Psoas muscle (tissue), 7 donors: ENCODE measurements at regions not wholly inside any gene's neighbourhood (a gene's known extent, or its start where the extent isn't known, plus 50 kb on each side); places are given as distances from the start of the nearest gene placed in this dataset.

ENCODE experiments used
- ATAC-seq, 4 donors: fragments of 200-7000 bp; cut with Tn5 transposase; one replicate each; pipeline ENCODE4 v1.9.1; 2020; ENCODE audit warnings: moderate library complexity in 3 of 4, mild to moderate bottlenecking in 2 of 4
- DNase-seq, 2 donors: peaks; one replicate each; pipeline ENCODE4 v3.0.0-alpha.2; 2020
- H3K27ac ChIP-seq: fragments of 200-600 bp; one replicate; pipeline ENCODE4 v1.8.0; 2022
- H3K27me3 ChIP-seq, 3 donors: fragments of 200-600 bp in 1 of 3; one replicate each; pipeline versions ENCODE4 v1.6.1 to v1.8.0; 2013 to 2022; ENCODE audit warnings: low read length in 2 of 3, mild to moderate bottlenecking in 2 of 3, moderate library complexity in 1 of 3; ENCODE audit not compliant: insufficient read depth in 3 of 3
- H3K36me3 ChIP-seq, 2 donors: fragments of 200-600 bp in 1 of 2; one replicate each; pipeline versions ENCODE4 v1.6.1 to v1.8.0; 2013 to 2022; ENCODE audit warnings: low read depth in 1 of 2, mild to moderate bottlenecking in 1 of 2, moderate library complexity in 1 of 2; ENCODE audit not compliant: insufficient read depth in 1 of 2
- H3K4me1 ChIP-seq: fragments of 200-600 bp; one replicate; pipeline ENCODE4 v1.8.0; 2022
- H3K4me3 ChIP-seq: fragments of 200-600 bp; one replicate; pipeline ENCODE4 v1.8.0; 2022; ENCODE audit warnings: mild to moderate bottlenecking
- H3K9me3 ChIP-seq: fragments of 200-600 bp; one replicate; pipeline ENCODE4 v1.8.0; 2022
- WGBS, 3 donors: extraction: QIAGEN DNeasy Blood & Tissue Kit; methylation state at CpG; one replicate each; pipeline versions ENCODE4 v1.1.6 to v1.1.7; 2013; 5-methylcytosine and 5-hydroxymethylcytosine counted together
- intact Hi-C, 2 donors: fragments of 100-400 bp; cut with DNase I; formaldehyde crosslinking; loops; one replicate each; pipeline versions ENCODE4 v1.11.0 to v1.14.2; 2022
- TF ChIP-seq, protein P1 (sequence below): fragments of 200-600 bp; IDR thresholded peaks from one replicate; pipeline ENCODE4 v1.8.0; 2022; ENCODE audit warnings: antibody characterized with exemption
- donor health status: healthy with polysubstance abuse.
- donor health status: DM: no; HTN: no; CAD: no; lungs with moderate emphysema.
- donor health status: Bipolar disorder and iron deficiency.
- donor health status: healthy.
- donor health status: DM: yes; HTN: yes; CAD: no.
- donor health status: DM: no; HTN: no; CAD: no.
- donor health status: DM: yes; HTN: yes; CAD: no.

GRCh38 chr12:124465473-124465872 lies 101.9 kb downstream of the NCOR2 start:
- H3K27ac ChIP-seq, result peak overlapping the region; percentile 58
- 94 to 100% (median 98%) methylated on average over 1 of the region's 1 CpG for WGBS, 3 donors

GRCh38 chr12:124464830-124465229 lies 102.6 kb downstream of the NCOR2 start:
- no peaks in the 10 kb centered on the region for H3K27me3 ChIP-seq
- H3K36me3 ChIP-seq, result peaks cover 0 to 37% of the 10 kb centered on the region in 2 donors
- H3K9me3 ChIP-seq, result peaks cover 5% of the 10 kb centered on the region
- TF ChIP-seq, protein P1, sequence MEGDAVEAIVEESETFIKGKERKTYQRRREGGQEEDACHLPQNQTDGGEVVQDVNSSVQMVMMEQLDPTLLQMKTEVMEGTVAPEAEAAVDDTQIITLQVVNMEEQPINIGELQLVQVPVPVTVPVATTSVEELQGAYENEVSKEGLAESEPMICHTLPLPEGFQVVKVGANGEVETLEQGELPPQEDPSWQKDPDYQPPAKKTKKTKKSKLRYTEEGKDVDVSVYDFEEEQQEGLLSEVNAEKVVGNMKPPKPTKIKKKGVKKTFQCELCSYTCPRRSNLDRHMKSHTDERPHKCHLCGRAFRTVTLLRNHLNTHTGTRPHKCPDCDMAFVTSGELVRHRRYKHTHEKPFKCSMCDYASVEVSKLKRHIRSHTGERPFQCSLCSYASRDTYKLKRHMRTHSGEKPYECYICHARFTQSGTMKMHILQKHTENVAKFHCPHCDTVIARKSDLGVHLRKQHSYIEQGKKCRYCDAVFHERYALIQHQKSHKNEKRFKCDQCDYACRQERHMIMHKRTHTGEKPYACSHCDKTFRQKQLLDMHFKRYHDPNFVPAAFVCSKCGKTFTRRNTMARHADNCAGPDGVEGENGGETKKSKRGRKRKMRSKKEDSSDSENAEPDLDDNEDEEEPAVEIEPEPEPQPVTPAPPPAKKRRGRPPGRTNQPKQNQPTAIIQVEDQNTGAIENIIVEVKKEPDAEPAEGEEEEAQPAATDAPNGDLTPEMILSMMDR, result no peak
- intact Hi-C loops, result no loop called here
- ATAC-seq, result no peak
- no peak overlapping the region for H3K4me3 ChIP-seq
- H3K27ac ChIP-seq, result peak overlapping the region; percentile 16
- no peak for DNase-seq
- 92 to 98% (median 92%) methylated on average over 4 of the region's 4 CpGs for WGBS, 3 donors
- H3K4me1 ChIP-seq, result peaks cover 8% of the 10 kb centered on the region

More at GRCh38 chr12:124465473-124465872, 101.9 kb downstream of the NCOR2 start:
- ATAC-seq (no peak), DNase-seq (no peak)
- Histone ChIP-seq H3K27me3 (no peaks in the 10 kb centered on the region), H3K36me3 (peaks cover 0 to 39% of the 10 kb centered on the region in 2 donors), H3K9me3 (peaks cover 5% of the 10 kb centered on the region), H3K4me3 (no peak overlapping the region), H3K4me1 (peaks cover 8% of the 10 kb centered on the region)
- intact Hi-C loops, result no loop called here
- TF ChIP-seq, protein P1, result no peak

DNA sequence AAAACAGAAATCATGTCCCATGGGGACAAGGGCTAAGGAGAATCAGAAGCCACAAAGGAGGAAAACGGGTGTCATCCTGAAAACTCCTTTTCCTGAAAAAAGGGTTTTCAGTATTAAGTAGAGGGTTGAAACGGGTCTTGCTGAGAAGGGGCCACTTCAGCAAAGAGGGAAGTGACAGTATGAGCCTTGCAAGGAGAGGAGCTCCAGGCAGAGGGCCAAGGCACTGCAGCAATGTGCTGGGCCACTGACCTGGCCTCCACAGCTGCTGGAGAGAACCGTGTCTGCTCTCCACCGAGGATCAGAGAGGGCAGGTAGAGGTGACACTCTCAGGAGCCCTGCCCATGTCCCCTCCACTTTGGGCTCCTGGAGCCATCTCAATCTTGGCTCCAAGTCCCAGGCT lies 103.3 kb downstream of the NCOR2 start:
- Histone ChIP-seq H3K27ac (no peak overlapping the region), H3K27me3 (no peaks in the 10 kb centered on the region), H3K9me3 (peaks cover under 1% of the 10 kb centered on the region), H3K4me1 (peaks cover 8% of the 10 kb centered on the region), H3K4me3 (no peak overlapping the region), H3K36me3 (peaks cover 0 to 42% of the 10 kb centered on the region in 2 donors)
- WGBS, 3 donors, result 25 to 32% (median 32%) methylated on average over 4 of the region's 4 CpGs
- intact Hi-C loops, result no loop called here
- peak in 1 of 2 donors; percentile 48 for DNase-seq
- TF ChIP-seq, protein P1, result no peak
- ATAC-seq, result peak in 3 of 4 donors; percentile 49 to 70 (median 59)

GRCh38 chr12:124463341-124463921 lies 104.0 kb downstream of the NCOR2 start:
- DNase-seq, result no peak
- TF ChIP-seq, protein P1, result no peak
- 63 to 78% (median 72%) methylated on average over 22 to 23 of the region's 23 CpGs for WGBS, 3 donors
- Histone ChIP-seq H3K4me3 (no peak overlapping the region), H3K27ac (no peak overlapping the region), H3K4me1 (peaks cover 10% of the 10 kb centered on the region), H3K27me3 (no peaks in the 10 kb centered on the region), H3K9me3 (no peaks in the 10 kb centered on the region), H3K36me3 (peaks cover 0 to 42% of the 10 kb centered on the region in 2 donors)
- no peak for ATAC-seq
- intact Hi-C loops, result no loop called here

- DNase-seq (no peak), ATAC-seq (no peak)
- intact Hi-C loops, result no loop called here
- Histone ChIP-seq H3K9me3 (no peaks in the 10 kb centered on the region), H3K27me3 (no peaks in the 10 kb centered on the region), H3K4me3 (no peak overlapping the region), H3K27ac (no peak overlapping the region), H3K36me3 (peaks cover 0 to 42% of the 10 kb centered on the region in 2 donors), H3K4me1 (peaks cover 16% of the 10 kb centered on the region)
- TF ChIP-seq, protein P1, result no peak
- 91 to 92% (median 91%) methylated on average over 9 of the region's 9 CpGs for WGBS, 3 donors
Observed at GRCh38 chr12:124462750-124463149, 104.7 kb downstream of the NCOR2 start.
